GM12878 (cell line): ENCODE measurements at regions not wholly inside any gene's neighbourhood (a gene's known extent, or its start where the extent isn't known, plus 50 kb on each side); places are given as distances from the start of the nearest gene placed in this dataset.

Source experiments
- ATAC-seq: fragments of 200-7000 bp; cut with Tn5 transposase; 3 replicates; pipeline ENCODE4 v1.9.1; 2020; ENCODE audit warnings: mild to moderate bottlenecking, moderate library complexity
- BruUV-seq: library from RNA; stranded (reverse); fragments of 400-500 nt; replicated peaks from 2 replicates; lab custom pipeline; 2021; lab: Mats Ljungman, UMichigan
- CTCF ChIA-PET: fragments of 300-600 bp; sonication (Branson Sonifier 250); formaldehyde crosslinking; extraction: SDS; loops from one replicate; lab custom pipeline; 2021; ENCODE audit warnings: inconsistent platforms; lab: Yijun Ruan, JAX
- POLR2A ChIA-PET: fragments of 350-600 bp; formaldehyde crosslinking; extraction: SDS; loops from one replicate; lab custom pipeline; 2021; ENCODE audit warnings: inconsistent platforms; lab: Charles Lee
- RAD21 ChIA-PET: fragments of 300-600 bp; sonication (Branson Sonifier 250); formaldehyde crosslinking; loops from one replicate; lab custom pipeline; 2023; ENCODE audit warnings: antibody characterized with exemption; ENCODE audit not compliant: unreplicated experiment; lab: Charles Lee
- SMC1A ChIA-PET: fragments of 300-600 bp; sonication (Branson Sonifier 250); formaldehyde crosslinking; loops from one replicate; lab custom pipeline; 2023; ENCODE audit not compliant: unreplicated experiment, uncharacterized antibody; lab: Charles Lee
- DNase-seq: peaks from one replicate; pipeline ENCODE4 v3.0.0-alpha.2; 2011; ENCODE audit warnings: low read depth, low spot score
- FAIRE-seq: peaks from 3 replicates; lab custom pipeline; 2011; peaks lifted over from hg19 to GRCh38; lab: Jason Lieb, UNC
- H2AFZ ChIP-seq: 2 replicates; pipeline ENCODE4 v1.6.0; 2011; ENCODE audit warnings: low read depth, low read length, control low read depth; ENCODE audit not compliant: control insufficient read depth
- H3K27ac ChIP-seq: 2 replicates; pipeline ENCODE4 v1.5.1; 2011; ENCODE audit warnings: control low read depth; ENCODE audit not compliant: control insufficient read depth, insufficient read depth
- H3K27me3 ChIP-seq, 2 experiments: replicated peaks in 1 of 2; 2 replicates each; pipeline versions ENCODE4 v1.6.0 to v1.6.1; 2011; ENCODE audit warnings: low read length in 1 of 2; ENCODE audit not compliant: control insufficient read depth in 2 of 2, insufficient read depth in 2 of 2
- H3K36me3 ChIP-seq, 2 experiments: 2 replicates each; pipeline ENCODE4 v1.5.1; 2011; ENCODE audit warnings: low read length in 1 of 2; ENCODE audit not compliant: control insufficient read depth in 2 of 2, insufficient read depth in 2 of 2
- H3K4me1 ChIP-seq: 2 replicates; pipeline ENCODE4 v1.6.1; 2011; ENCODE audit warnings: mild to moderate bottlenecking, low read length, moderate library complexity, mixed read lengths; ENCODE audit not compliant: control insufficient read depth, insufficient read depth
- H3K4me2 ChIP-seq: 2 replicates; pipeline ENCODE4 v1.6.0; 2011; ENCODE audit warnings: control low read depth; ENCODE audit not compliant: control insufficient read depth, insufficient read depth
- H3K4me3 ChIP-seq: fragments of 200-600 bp; sonication (generic); 2 replicates; pipeline ENCODE4 v1.5.1; 2016
- H3K79me2 ChIP-seq: 2 replicates; pipeline ENCODE4 v1.6.0; 2011; ENCODE audit warnings: low read length; ENCODE audit not compliant: control insufficient read depth, insufficient read depth
- H3K9ac ChIP-seq: 2 replicates; pipeline ENCODE4 v1.8.0; 2011; ENCODE audit warnings: low read length, control low read depth, mixed read lengths; ENCODE audit not compliant: control insufficient read depth, insufficient read depth
- H3K9me3 ChIP-seq: replicated peaks from 3 replicates; pipeline ENCODE4 v1.5.1; 2011; ENCODE audit warnings: mild to moderate bottlenecking, low read length; ENCODE audit not compliant: control insufficient read depth, insufficient read depth
- H4K20me1 ChIP-seq: 2 replicates; pipeline ENCODE4 v1.6.0; 2011; ENCODE audit not compliant: control insufficient read depth, insufficient read depth
- BCL11A ChIP-seq: IDR thresholded peaks from 2 replicates; pipeline ENCODE4 v1.6.1; 2011; ENCODE audit warnings: low read depth, low read length
- CEBPB ChIP-seq, 2 experiments: fragments of 150-350 bp in 1 of 2; IDR thresholded peaks; 2 replicates each; pipeline ENCODE4 v1.6.1; 2012 to 2014; ENCODE audit warnings: low read depth in 2 of 2, low read length in 2 of 2, borderline replicate concordance in 1 of 2, inconsistent platforms in 1 of 2
- CEBPZ ChIP-seq: fragments of 150-350 bp; IDR thresholded peaks from 2 replicates; pipeline ENCODE4 v1.6.1; 2016; ENCODE audit warnings: low read depth, low read length
- ETV6 ChIP-seq, 2 experiments: fragments of 450-650 bp in 1 of 2; IDR thresholded peaks in 1 of 2; conservative IDR thresholded peaks in 1 of 2; 2 replicates each; pipeline ENCODE4 v1.6.1; 2014; ENCODE audit warnings: antibody characterized with exemption in 1 of 2, borderline replicate concordance in 1 of 2, low read depth in 1 of 2, mild to moderate bottlenecking in 1 of 2, moderate library complexity in 1 of 2
- FOXM1 ChIP-seq: IDR thresholded peaks from 2 replicates; pipeline ENCODE4 v1.6.1; 2012; ENCODE audit warnings: low read depth, mild to moderate bottlenecking, inconsistent platforms, low read length, moderate library complexity
- NR2C2 ChIP-seq: IDR thresholded peaks from 2 replicates; pipeline ENCODE4 v1.6.1; 2011; ENCODE audit warnings: borderline replicate concordance, low read depth; ENCODE audit not compliant: control insufficient read depth, insufficient read length
- NRF1 ChIP-seq: conservative IDR thresholded peaks from 2 replicates; pipeline ENCODE4 v1.6.1; 2011; ENCODE audit warnings: mild to moderate bottlenecking, low read depth, low read length, improper control_type of control experiment
- RAD21 ChIP-seq: IDR thresholded peaks from 2 replicates; pipeline ENCODE4 v1.6.1; 2011; ENCODE audit warnings: mild to moderate bottlenecking, low read depth, low read length, moderate library complexity; ENCODE audit not compliant: insufficient read depth
- RBBP5 ChIP-seq: fragments of 200-600 bp; sonication (generic); conservative IDR thresholded peaks from 2 replicates; pipeline ENCODE4 v1.6.1; 2016
- SMAD1 ChIP-seq: fragments of 450-650 bp; IDR thresholded peaks from 2 replicates; pipeline ENCODE4 v1.6.1; 2018; ENCODE audit warnings: mild to moderate bottlenecking, low read depth; ENCODE audit not compliant: partially characterized antibody
- TAF1 ChIP-seq: IDR thresholded peaks from 2 replicates; pipeline ENCODE4 v1.6.1; 2011; ENCODE audit warnings: mild to moderate bottlenecking, low read depth, low read length, borderline replicate concordance
- TCF12 ChIP-seq: IDR thresholded peaks from 2 replicates; pipeline ENCODE4 v1.6.1; 2011; ENCODE audit warnings: low read depth, mild to moderate bottlenecking, low read length
- ZNF24 ChIP-seq: fragments of 450-650 bp; IDR thresholded peaks from 2 replicates; pipeline ENCODE4 v1.6.1; 2017; ENCODE audit warnings: antibody characterized with exemption, mild to moderate bottlenecking
- ZNF384 ChIP-seq: IDR thresholded peaks from 2 replicates; pipeline ENCODE4 v1.6.1; 2012; ENCODE audit warnings: low read depth, mild to moderate bottlenecking, low read length, improper control_type of control experiment, borderline replicate concordance
- ZNF622 ChIP-seq: fragments of 450-650 bp; IDR thresholded peaks from 2 replicates; pipeline ENCODE4 v1.6.1; 2017; ENCODE audit warnings: mild to moderate bottlenecking, inconsistent platforms
- WGBS: methylation state at CpG from one replicate; pipeline ENCODE4 v1.1.6; 2016; ENCODE audit warnings: low lambda C conversion rate; ENCODE audit not compliant: insufficient replicate concordance, insufficient coverage; ENCODE audit errors: missing lambda C conversion rate; 5-methylcytosine and 5-hydroxymethylcytosine counted together
- in situ Hi-C: fragments of 300-500 bp; cut with MboI; formaldehyde crosslinking; loops from 9 replicates; pipeline ENCODE4 v1.14.3; 2018; ENCODE audit warnings: mixed read lengths
- intact Hi-C: fragments of 100-400 bp; cut with micrococcal nuclease; formaldehyde crosslinking; loops from one replicate; pipeline ENCODE4 v1.14.2; 2022; ENCODE audit not compliant: unreplicated experiment
- TF ChIP-seq, protein P1 (sequence below): IDR thresholded peaks from 2 replicates; pipeline ENCODE4 v1.6.1; 2011; ENCODE audit warnings: low read depth, low read length, improper control_type of control experiment, borderline replicate concordance

- FAIRE-seq (no peak), DNase-seq (no peak), ATAC-seq (no peak)
- Histone ChIP-seq H3K4me1 (no peaks in the 10 kb centered on the region), H4K20me1 (no peaks in the 10 kb centered on the region), H2AFZ (no peak overlapping the region), H3K4me2 (no peak overlapping the region), H3K79me2 (no peaks in the 10 kb centered on the region), H3K36me3 (no peaks in the 10 kb centered on the region), H3K27me3 (no peaks in the 10 kb centered on the region), H3K9me3 (no peaks in the 10 kb centered on the region), H3K9ac (no peak overlapping the region), H3K27ac (no peak overlapping the region), H3K4me3 (no peak overlapping the region)
- POLR2A ChIA-PET = no interaction called here
- BruUV-seq = no TSS peak
- CTCF ChIA-PET = no interaction called here
- in situ Hi-C loops = no loop called here
- RAD21 ChIA-PET = no interaction called here
- SMC1A ChIA-PET = no interaction called here
- WGBS = 15% methylated on average over 3 of the region's 3 CpGs
- no peak for TF ChIP-seq BCL11A
- no peak for TF ChIP-seq NRF1
- TF ChIP-seq RBBP5 = no peak
- TF ChIP-seq TAF1 = no peak
- TF ChIP-seq, protein P1, sequence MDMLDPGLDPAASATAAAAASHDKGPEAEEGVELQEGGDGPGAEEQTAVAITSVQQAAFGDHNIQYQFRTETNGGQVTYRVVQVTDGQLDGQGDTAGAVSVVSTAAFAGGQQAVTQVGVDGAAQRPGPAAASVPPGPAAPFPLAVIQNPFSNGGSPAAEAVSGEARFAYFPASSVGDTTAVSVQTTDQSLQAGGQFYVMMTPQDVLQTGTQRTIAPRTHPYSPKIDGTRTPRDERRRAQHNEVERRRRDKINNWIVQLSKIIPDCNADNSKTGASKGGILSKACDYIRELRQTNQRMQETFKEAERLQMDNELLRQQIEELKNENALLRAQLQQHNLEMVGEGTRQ = no peak
- no peak for TF ChIP-seq ZNF384
- TF ChIP-seq CEBPB (IDR thresholded peaks at IDR 0.05; ENCODE audit: borderline replicate concordance in 1 of 2, low read depth in 2 of 2, low read length in 2 of 2) = no peak
- no peak for TF ChIP-seq TCF12
- intact Hi-C loops = no loop called here
Measured at GRCh38 chr13:105471673-105472072, 1063.8 kb downstream of the EFNB2 start.

GRCh38 chr13:105466376-105466775 is 1069.1 kb downstream of the EFNB2 start:
- no peaks in the 10 kb centered on the region for H3K36me3 ChIP-seq
- FAIRE-seq (no peak), DNase-seq (no peak), ATAC-seq (no peak)
- in situ Hi-C loops (no loop called here), intact Hi-C loops (no loop called here)
- H3K79me2 ChIP-seq = no peaks in the 10 kb centered on the region
- ChIA-PET SMC1A (interaction anchor here (1.5 kb wide), 1 partner anchor 12 kb away, joined by 3 read pairs; no protein-coding TSS in a partner anchor), CTCF (no interaction called here), POLR2A (no interaction called here), RAD21 (no interaction called here)
- no peak overlapping the region for H3K27ac ChIP-seq
- no TSS peak for BruUV-seq
- 4% methylated on average over 1 of the region's 1 CpG for WGBS
- H3K9me3 ChIP-seq = no peaks in the 10 kb centered on the region
- no peak overlapping the region for H2AFZ ChIP-seq
- H3K4me2 ChIP-seq = no peak overlapping the region
- no peaks in the 10 kb centered on the region for H3K4me1 ChIP-seq
- H3K9ac ChIP-seq = no peak overlapping the region
- no peaks in the 10 kb centered on the region for H4K20me1 ChIP-seq
- no peaks in the 10 kb centered on the region for H3K27me3 ChIP-seq
- no peak overlapping the region for H3K4me3 ChIP-seq
- no peak for TF ChIP-seq ZNF622
- no peak for TF ChIP-seq NR2C2
- no peak for TF ChIP-seq RAD21
- no peak for TF ChIP-seq CEBPZ
- TF ChIP-seq ETV6 (conservative IDR thresholded peaks at IDR 0.05 in 1 of 2, IDR thresholded peaks at IDR 0.05 in 1 of 2; ENCODE audit: borderline replicate concordance in 1 of 2, low read depth in 1 of 2) = no peak
- TF ChIP-seq ZNF24 = no peak
- TF ChIP-seq SMAD1 = no peak
- no peak for TF ChIP-seq FOXM1
